ENCODE measurements at regions not wholly inside any gene's neighbourhood (a gene's known extent, or its start where the extent isn't known, plus 50 kb on each side); places are given as distances from the start of the nearest gene placed in this dataset.
"Not testable (repeated sequence)": the region's sequence is repeated elsewhere in the genome, so short reads cannot be mapped to it uniquely, and the experiment has no call there.

DNA sequence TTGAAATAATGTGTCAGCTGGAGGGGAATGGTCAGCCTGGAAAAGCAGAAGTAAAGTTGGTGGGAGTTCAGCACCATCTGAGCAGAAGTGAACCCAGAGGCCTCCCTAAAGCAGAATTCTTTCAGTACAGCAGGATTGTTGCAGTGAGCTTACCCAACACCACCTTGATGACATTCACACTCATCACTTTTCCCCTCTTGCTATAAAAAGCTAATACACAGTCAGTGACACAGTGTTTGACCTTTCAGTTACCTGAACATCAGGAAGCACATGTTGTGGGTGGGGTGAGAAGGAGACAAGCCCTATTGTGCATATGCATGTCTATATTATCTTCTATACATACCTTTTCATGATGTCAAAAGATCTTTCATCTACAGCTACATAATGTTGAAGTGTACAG lies 624.7 kb upstream of the ZFP42 start:
- no peak for DNase-seq

DNA sequence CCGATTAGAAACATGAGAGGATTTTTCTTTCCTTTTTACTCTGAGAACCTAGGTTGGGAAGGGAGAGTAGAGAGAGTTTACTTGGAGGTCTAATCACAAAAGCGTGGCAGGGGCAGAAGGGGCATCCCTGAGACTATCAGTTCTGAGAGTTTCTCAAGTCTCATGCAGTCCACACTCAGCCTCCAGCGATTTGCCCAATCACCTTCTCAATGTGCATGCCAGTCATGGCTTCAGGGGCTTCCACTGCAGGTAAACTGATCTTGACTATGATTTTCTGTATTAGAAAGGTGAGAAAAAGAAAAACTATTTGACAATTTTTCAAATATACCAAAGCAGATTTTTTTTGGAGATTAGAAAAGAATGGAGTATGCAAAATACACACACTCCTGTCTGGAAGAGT lies 617.1 kb upstream of the ZFP42 start:
- DNase-seq: no peak

- DNase-seq: no peak
Observed at GRCh38 chr4:187380181-187380581, 615.4 kb upstream of the ZFP42 start.

DNA sequence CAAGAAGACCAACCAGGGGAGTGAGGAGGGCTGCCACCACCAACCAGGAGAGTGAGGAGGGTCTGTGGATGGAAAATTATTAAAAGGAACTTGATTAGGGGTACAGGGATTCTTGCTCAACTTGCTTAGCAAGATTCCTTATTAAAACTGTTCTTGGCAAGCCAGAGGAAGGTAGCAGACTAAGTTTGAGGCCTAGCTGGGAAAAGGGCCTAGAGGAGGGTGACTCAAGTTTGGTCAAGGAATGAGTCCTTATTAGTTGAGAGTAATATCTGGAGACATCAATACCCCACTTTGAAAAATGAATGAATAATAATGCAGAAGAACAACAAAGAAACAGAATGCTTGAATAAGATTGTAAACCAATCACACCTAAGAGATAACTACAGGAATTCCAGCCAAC lies 612.4 kb upstream of the ZFP42 start:
- no peak for DNase-seq

GRCh38 chr4:187387739-187388138 lies 607.8 kb upstream of the ZFP42 start:
- DNase-seq: no peak

DNA sequence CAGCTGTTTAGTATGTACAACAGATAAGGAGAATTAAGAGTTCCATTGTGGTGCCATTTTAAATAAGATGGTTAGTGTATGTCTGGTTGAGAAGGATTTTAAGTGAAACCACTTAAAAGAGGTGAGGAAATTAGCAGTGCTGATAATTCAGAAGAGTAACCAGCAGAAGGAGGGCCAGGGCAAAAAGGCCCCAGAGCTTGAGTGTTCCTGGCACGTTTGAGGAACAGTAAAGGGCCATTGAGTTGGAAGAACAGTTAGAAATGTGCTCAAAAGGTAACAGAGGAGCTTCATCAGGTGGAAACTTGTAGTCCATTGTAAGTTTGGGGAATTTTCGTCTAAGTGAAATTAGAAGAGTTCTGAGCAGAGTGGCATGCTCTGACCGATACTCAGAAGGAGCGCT lies 606.2 kb upstream of the ZFP42 start:
- DNase-seq: no peak

DNA sequence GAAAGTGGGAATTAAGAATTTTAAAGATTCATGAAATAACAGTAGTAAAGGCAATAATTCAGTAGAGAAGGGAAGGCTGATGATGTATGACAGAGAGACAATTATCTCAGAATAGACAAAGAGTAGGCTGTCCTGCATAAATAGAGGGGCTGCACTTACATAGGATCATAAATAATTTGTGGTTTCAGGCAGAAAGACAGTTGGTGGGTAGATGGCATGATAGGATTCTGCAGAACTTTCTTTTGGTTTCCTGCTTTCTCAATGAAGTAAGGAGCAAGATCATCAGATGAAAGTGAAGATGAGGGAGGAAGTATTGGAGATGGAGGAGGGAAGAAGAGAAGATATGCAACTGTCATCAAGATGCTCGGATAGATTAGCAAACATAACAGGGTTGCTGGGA lies 604.9 kb upstream of the ZFP42 start:
- no peak for DNase-seq

DNA sequence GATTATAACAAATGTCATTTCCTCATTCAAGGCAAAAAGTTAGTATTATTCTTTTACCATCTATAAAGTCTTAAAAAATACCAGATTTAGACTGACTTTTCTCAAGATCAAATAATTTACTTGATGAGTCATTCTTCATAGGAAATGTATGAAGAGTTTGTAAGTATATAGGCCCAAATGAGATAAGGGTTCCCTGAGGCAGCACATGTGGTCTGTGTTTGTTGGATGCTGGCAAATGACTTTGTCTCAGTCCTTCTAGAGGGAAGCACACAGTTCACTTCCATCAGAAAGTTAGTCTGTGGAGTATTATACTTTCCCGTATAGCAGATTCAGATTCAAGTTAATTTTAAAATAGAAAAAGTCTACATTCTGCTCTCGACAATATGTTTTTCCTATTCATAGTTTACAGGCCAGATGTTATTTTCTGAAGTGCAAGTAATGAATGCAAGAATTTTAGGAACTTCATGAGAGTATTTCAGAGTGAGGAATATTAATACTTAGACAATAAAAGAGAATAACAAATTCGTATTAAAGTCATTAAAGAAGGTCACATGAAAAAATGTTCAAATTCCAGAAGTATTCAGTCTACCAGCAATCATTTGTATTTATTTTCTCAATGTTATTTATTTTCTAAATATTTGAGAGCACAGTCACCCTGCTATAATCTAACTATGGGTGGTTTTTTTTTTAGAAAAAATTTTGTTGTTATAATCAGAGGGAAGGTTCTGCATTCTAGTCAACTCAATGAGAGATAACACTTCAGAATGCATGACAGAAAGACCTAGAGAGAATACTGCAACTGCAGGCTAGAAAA lies 601.8 kb upstream of the ZFP42 start:
- no peak for DNase-seq

- DNase-seq: no peak
Observed at GRCh38 chr4:187396106-187396505, 599.5 kb upstream of the ZFP42 start.

GRCh38 chr4:187408447-187408846 lies 587.1 kb upstream of the ZFP42 start:
- DNase-seq: not testable (repeated sequence)

DNA sequence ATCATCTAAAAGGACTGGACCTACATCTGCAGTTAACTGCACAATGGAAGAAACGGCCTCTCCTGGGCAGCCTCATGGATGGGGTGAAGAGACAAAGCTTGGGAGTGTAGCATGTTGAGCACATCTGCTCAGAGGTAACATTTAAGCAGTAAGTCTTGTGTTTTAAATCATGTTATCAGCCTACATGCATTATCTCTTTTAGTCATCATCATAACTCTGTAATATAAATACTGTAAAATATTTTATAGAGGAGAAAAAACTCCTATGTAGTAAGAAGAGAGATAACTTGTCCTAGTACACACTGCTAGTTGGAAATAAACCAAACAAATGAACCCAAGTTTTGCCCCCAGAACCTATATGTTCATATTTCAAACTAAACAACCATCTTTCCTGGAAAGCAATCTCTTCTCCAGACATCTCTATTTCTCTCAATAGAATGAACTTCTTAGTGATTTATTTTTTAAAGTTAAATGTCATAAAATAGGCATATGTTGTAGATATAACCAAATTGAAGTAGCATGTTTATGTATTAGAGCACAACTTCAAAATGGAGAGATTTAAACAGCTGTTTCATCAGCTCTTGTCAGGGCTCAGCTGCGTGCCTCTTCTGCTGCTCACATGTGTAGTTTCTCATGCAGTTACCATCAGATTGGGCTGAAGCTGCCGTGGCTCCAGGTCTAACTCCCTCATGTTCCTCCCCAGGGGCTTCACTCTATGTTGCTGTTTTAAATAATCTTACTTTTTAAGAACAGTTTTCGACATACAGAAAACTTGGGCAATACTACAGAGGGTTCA lies 581.8 kb upstream of the ZFP42 start:
- DNase-seq: no peak

GRCh38 chr4:187414716-187415115 lies 580.9 kb upstream of the ZFP42 start:
- no peak for DNase-seq

DNA sequence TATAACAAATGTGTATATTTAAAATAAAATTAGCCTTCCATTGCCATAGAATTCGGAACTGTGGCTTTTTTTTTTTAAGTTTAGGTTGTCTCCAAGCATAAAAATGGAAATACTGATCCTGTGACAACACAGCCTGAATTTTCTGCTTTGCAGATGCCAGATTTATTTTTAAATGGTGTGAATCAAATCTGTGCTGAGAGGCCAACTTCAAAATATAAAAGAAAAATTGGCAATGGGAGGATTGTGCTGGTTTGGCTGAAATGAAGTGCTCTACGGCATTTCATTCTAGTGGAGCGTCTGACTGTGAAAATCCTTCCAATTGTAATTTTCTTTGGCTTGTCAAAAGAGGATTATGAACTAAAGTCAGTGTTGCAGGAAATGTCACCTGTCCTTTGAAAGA lies 580.3 kb upstream of the ZFP42 start:
- no peak for DNase-seq

- DNase-seq: no peak
Observed at GRCh38 chr4:187416216-187416615, 579.4 kb upstream of the ZFP42 start.

- no peak for DNase-seq
Observed at GRCh38 chr4:187417721-187418120, 577.9 kb upstream of the ZFP42 start.

DNA sequence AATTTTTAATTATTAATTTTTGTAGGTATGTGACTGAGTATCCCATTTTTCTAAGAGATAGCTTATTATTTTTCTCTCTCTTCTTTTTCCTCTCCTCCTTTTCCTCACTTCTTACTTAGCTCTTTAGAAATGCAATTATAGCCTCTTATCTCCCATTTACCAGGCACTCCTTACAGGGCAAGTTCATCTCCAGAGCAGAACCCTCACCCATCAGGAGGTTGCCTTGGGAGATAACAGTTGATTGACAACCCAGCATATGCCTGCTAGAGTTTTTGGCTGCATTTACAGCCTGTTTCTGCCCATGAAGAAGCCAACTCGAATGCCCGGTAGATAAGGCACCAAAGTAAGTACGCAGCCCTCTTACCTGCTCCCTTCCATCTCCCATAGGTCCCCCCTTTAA lies 572.9 kb upstream of the ZFP42 start:
- no peak for DNase-seq

DNA sequence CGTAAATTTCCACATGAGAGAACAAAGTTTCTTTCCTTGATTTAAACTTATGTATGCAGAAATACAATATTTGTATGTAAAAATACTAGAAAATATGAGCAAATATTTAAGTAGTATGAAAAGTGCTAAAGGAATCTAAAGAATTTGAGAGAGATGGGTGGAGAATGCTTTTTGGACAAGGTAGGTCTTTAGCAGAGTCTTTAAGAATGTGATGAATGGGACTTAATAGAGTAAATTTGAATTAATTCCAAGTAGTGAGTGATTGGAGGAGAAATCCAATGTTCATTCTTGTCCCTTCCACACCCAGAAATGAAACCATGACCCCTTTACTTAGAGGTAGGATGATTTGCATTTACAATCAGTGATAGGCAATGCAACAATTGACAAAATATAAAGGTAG lies 570.9 kb upstream of the ZFP42 start:
- no peak for DNase-seq

DNA sequence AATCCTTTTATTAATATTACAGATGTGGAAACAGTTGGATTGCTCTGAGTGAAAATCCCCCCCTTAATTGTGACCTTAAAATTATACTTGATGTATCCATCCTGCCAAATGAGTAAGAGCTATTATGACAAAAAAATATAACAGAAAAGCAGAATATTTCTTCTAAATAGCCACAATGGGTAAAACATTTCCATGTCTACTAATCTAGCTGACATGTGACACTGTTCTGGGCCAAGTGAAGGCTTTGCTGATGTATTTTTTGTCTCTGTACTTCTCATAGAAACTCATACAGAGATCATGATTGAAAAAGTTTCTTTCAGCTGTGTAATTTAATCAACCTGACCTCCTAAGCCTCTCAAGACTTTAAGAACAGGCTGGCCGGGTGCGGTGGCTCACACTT lies 569.1 kb upstream of the ZFP42 start:
- no peak for DNase-seq

- no peak for DNase-seq
Observed at GRCh38 chr4:187432310-187432709, 563.3 kb upstream of the ZFP42 start.

- DNase-seq: no peak
Observed at GRCh38 chr4:187433141-187433540, 562.4 kb upstream of the ZFP42 start.

- DNase-seq: no peak
Observed at GRCh38 chr4:187436251-187436650, 559.3 kb upstream of the ZFP42 start.

DNA sequence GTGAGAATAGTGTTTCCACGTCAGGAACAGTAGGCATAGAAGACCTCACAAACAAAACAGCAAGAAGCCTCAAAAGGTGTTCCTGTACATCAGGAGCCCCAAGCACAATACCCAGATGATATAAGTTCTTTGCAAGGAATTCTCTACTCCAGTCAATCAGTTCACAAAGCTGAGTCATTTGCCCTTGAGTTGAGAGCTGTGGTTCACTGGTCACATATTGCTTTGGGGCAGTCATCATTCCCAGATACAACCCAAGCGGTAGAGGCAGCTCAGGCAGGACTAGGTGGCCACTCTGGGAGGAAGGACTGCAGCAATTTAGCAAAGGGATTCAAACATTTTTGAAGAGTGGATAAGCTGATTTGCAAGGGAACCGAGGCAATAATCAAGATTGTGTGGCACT lies 551.5 kb upstream of the ZFP42 start:
- no peak for DNase-seq

DNA sequence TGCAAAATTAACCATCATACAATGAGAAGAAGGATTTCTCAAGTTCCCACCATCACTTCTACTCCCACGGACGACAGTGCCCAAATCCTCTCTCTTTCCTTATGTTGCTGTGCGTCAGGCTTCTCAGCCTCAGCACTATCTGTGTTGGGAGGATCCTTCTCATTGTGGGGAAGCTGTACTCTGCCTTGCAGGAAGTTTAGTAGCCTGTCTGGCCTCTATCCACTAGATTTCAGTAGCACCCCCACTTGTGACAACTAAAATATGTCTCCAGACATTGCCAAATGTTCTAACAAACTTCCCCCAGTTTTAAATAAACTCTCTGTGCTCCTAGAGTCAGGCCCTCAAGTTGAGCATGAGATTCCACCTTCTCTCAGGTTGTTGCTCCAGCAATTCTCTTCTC lies 545.9 kb upstream of the ZFP42 start:
- no peak for DNase-seq

DNA sequence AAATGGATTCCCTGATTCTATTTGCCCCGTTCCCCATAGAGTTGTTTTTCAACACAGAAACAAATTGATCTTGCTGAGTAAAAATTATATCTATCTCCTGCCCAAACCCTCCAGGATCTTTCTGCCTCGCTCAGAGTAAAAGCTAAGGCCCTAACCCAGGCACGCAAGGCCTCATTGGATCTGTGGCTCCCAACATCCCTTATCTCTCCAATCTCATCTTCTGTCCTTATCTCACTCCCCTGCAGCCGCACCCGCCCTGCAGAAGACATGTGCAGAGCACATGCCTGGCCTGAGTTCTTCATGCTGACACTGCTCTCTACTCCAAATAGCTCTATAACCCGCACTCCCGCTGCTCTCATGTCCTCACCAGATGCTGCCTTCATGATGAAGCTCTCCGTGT lies 543.8 kb upstream of the ZFP42 start:
- DNase-seq: no peak

- DNase-seq: no peak
Observed at GRCh38 chr4:187460016-187460415, 535.6 kb upstream of the ZFP42 start.
